Liver (tissue), 8 donors: ENCODE measurements at regions not wholly inside any gene's neighbourhood (a gene's known extent, or its start where the extent isn't known, plus 50 kb on each side); places are given as distances from the start of the nearest gene placed in this dataset.

ENCODE experiments used
- DNase-seq: peaks from one replicate; pipeline ENCODE4 v3.0.0-alpha.2; 2017; ENCODE audit warnings: low spot score
- H3K27ac ChIP-seq, 2 donors: one replicate each; pipeline ENCODE4 v1.7.0; 2013; ENCODE audit warnings: inconsistent platforms in 2 of 2, low read length in 2 of 2, control low read depth in 1 of 2, low read depth in 1 of 2, mild to moderate bottlenecking in 1 of 2
- H3K27me3 ChIP-seq, 4 donors: one replicate each; pipeline versions ENCODE4 v1.6.1 to v1.7.0; 2013; ENCODE audit warnings: low read length in 3 of 4, inconsistent platforms in 1 of 4, mild to moderate bottlenecking in 1 of 4, moderate library complexity in 1 of 4; ENCODE audit not compliant: control insufficient read depth in 4 of 4, insufficient read depth in 4 of 4
- H3K36me3 ChIP-seq, 4 donors: one replicate each; pipeline versions ENCODE4 v1.6.1 to v1.7.0; 2013; ENCODE audit warnings: low read length in 3 of 4, mild to moderate bottlenecking in 3 of 4, low read depth in 1 of 4, moderate library complexity in 1 of 4; ENCODE audit not compliant: control insufficient read depth in 4 of 4, insufficient read depth in 3 of 4
- H3K4me1 ChIP-seq, 4 donors: one replicate each; pipeline versions ENCODE4 v1.6.1 to v1.7.0; 2013; ENCODE audit warnings: low read length in 3 of 4, mild to moderate bottlenecking in 3 of 4, moderate library complexity in 1 of 4; ENCODE audit not compliant: control insufficient read depth in 4 of 4, insufficient read depth in 4 of 4
- H3K4me3 ChIP-seq, 3 donors: one replicate each; pipeline versions ENCODE4 v1.6.1 to v1.7.0; 2013; ENCODE audit warnings: low read length in 3 of 3, control low read depth in 1 of 3, low read depth in 1 of 3, mild to moderate bottlenecking in 1 of 3
- H3K9ac ChIP-seq, 2 donors: one replicate each; pipeline ENCODE4 v1.7.0; 2013; ENCODE audit warnings: low read length in 2 of 2, mild to moderate bottlenecking in 2 of 2, moderate library complexity in 2 of 2, control low read depth in 1 of 2, low read depth in 1 of 2
- H3K9me3 ChIP-seq, 4 donors: one replicate each; pipeline versions ENCODE4 v1.6.1 to v1.7.0; 2013; ENCODE audit warnings: low read length in 3 of 4; ENCODE audit not compliant: control insufficient read depth in 4 of 4
- ATF3 ChIP-seq: IDR thresholded peaks from 2 replicates; pipeline ENCODE4 v1.6.1; 2016; ENCODE audit warnings: antibody characterized with exemption
- EGR1 ChIP-seq, 2 donors: IDR thresholded peaks; 2 replicates each; pipeline ENCODE4 v1.6.1; 2016 to 2018; ENCODE audit warnings: antibody characterized with exemption in 2 of 2, low read depth in 2 of 2
- FOXA1 ChIP-seq: IDR thresholded peaks from 2 replicates; pipeline ENCODE4 v1.6.1; 2016; ENCODE audit warnings: antibody characterized with exemption
- FOXA2 ChIP-seq: IDR thresholded peaks from 2 replicates; pipeline ENCODE4 v1.6.1; 2016; ENCODE audit warnings: antibody characterized with exemption
- GABPA ChIP-seq, 2 donors: IDR thresholded peaks in 1 of 2; conservative IDR thresholded peaks in 1 of 2; 2 replicates each; pipeline ENCODE4 v1.6.1; 2016; ENCODE audit warnings: antibody characterized with exemption in 2 of 2, mild to moderate bottlenecking in 1 of 2, moderate library complexity in 1 of 2
- HNF4A ChIP-seq, 2 donors: conservative IDR thresholded peaks; 2 replicates each; pipeline ENCODE4 v1.6.1; 2016; ENCODE audit warnings: antibody characterized with exemption in 2 of 2, mild to moderate bottlenecking in 2 of 2
- HNF4G ChIP-seq: IDR thresholded peaks from 2 replicates; pipeline ENCODE4 v1.6.1; 2016; ENCODE audit warnings: antibody characterized with exemption
- JUND ChIP-seq, 2 donors: IDR thresholded peaks; 2 replicates each; pipeline ENCODE4 v1.6.1; 2016; ENCODE audit warnings: antibody characterized with exemption in 2 of 2
- NR2F2 ChIP-seq: IDR thresholded peaks from 2 replicates; pipeline ENCODE4 v1.6.1; 2016; ENCODE audit warnings: antibody characterized with exemption
- RAD21 ChIP-seq, 2 donors: IDR thresholded peaks; 2 replicates each; pipeline ENCODE4 v1.6.1; 2016; ENCODE audit warnings: antibody characterized with exemption in 2 of 2, mild to moderate bottlenecking in 2 of 2
- REST ChIP-seq: IDR thresholded peaks from 2 replicates; pipeline ENCODE4 v1.6.1; 2016; ENCODE audit warnings: antibody characterized with exemption, mild to moderate bottlenecking
- RXRA ChIP-seq, 2 donors: IDR thresholded peaks; 2 replicates each; pipeline ENCODE4 v1.6.1; 2017 to 2018; ENCODE audit warnings: antibody characterized with exemption in 2 of 2, mild to moderate bottlenecking in 1 of 2
- SP1 ChIP-seq: IDR thresholded peaks from 2 replicates; pipeline ENCODE4 v1.6.1; 2018; ENCODE audit warnings: antibody characterized with exemption, mild to moderate bottlenecking
- TAF1 ChIP-seq: conservative IDR thresholded peaks from 2 replicates; pipeline ENCODE4 v1.6.1; 2016; ENCODE audit warnings: antibody characterized with exemption, mild to moderate bottlenecking
- YY1 ChIP-seq: IDR thresholded peaks from 2 replicates; pipeline ENCODE4 v1.6.1; 2016; ENCODE audit warnings: antibody characterized with exemption, mild to moderate bottlenecking
- ZBTB33 ChIP-seq: IDR thresholded peaks from 2 replicates; pipeline ENCODE4 v1.6.1; 2016; ENCODE audit warnings: antibody characterized with exemption
- WGBS: extraction: QIAGEN DNeasy Blood & Tissue Kit; methylation state at CpG from one replicate; pipeline ENCODE4 v1.1.7; 2013; 5-methylcytosine and 5-hydroxymethylcytosine counted together
- TF ChIP-seq, protein P1 (sequence below): fragments of 150-350 bp; IDR thresholded peaks from 2 replicates; pipeline ENCODE4 v1.5.1; 2017; ENCODE audit warnings: improper control_type of control experiment, low read depth, low read length; ENCODE audit not compliant: missing input control
- TF ChIP-seq, protein P2 (sequence below): IDR thresholded peaks from 2 replicates; pipeline ENCODE4 v1.6.1; 2016; ENCODE audit warnings: antibody characterized with exemption
- donor health status: healthy.
- donor health status: healthy.
- donor health status: healthy.
- donor health status: healthy.
- donor health status: healthy.

DNA sequence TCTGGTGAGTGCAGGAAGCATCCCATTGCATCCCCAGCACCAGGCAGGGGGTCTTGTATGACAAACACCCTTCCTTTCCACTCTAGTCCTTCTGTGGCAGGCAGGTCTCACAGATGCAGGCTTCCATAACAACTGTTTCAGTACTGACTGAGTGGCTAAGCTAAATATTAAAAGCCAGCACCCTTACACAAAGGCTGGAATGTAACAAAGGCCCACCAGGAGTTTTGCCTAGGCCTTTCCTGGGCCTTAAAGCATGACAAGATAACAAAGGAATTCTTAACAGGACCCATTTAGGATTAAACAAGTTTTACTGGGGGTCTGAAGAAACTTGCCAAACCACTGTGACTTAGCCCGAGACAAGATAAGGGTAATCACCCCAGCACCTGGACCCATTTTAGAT lies 228.9 kb upstream of the RPL38 start:
- Histone ChIP-seq H3K27me3 (peaks cover 0 to 11% (median 1%) of the 10 kb centered on the region in 4 donors), H3K9ac (no peak overlapping the region), H3K9me3 (peaks cover 0 to 3% (median 0%) of the 10 kb centered on the region in 4 donors), H3K4me3 (no peak overlapping the region), H3K27ac (no peak overlapping the region), H3K4me1 (no peaks in the 10 kb centered on the region), H3K36me3 (no peaks in the 10 kb centered on the region)
- no peak for TF ChIP-seq TAF1
- TF ChIP-seq, protein P1, sequence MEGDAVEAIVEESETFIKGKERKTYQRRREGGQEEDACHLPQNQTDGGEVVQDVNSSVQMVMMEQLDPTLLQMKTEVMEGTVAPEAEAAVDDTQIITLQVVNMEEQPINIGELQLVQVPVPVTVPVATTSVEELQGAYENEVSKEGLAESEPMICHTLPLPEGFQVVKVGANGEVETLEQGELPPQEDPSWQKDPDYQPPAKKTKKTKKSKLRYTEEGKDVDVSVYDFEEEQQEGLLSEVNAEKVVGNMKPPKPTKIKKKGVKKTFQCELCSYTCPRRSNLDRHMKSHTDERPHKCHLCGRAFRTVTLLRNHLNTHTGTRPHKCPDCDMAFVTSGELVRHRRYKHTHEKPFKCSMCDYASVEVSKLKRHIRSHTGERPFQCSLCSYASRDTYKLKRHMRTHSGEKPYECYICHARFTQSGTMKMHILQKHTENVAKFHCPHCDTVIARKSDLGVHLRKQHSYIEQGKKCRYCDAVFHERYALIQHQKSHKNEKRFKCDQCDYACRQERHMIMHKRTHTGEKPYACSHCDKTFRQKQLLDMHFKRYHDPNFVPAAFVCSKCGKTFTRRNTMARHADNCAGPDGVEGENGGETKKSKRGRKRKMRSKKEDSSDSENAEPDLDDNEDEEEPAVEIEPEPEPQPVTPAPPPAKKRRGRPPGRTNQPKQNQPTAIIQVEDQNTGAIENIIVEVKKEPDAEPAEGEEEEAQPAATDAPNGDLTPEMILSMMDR, result no peak
- TF ChIP-seq JUND (IDR thresholded peaks at IDR 0.05), result no peak
- TF ChIP-seq FOXA1, result no peak
- TF ChIP-seq FOXA2, result no peak
- TF ChIP-seq HNF4A (conservative IDR thresholded peaks at IDR 0.05), result no peak
- TF ChIP-seq ATF3, result no peak
- TF ChIP-seq, protein P2, sequence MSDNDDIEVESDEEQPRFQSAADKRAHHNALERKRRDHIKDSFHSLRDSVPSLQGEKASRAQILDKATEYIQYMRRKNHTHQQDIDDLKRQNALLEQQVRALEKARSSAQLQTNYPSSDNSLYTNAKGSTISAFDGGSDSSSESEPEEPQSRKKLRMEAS, result no peak
- no peak for TF ChIP-seq EGR1 (IDR thresholded peaks at IDR 0.05; ENCODE audit: low read depth in 2 of 2)
- no peak for TF ChIP-seq RXRA (IDR thresholded peaks at IDR 0.05)
- no peak for TF ChIP-seq ZBTB33
- TF ChIP-seq HNF4G, result no peak
- no peak for TF ChIP-seq GABPA (IDR thresholded peaks at IDR 0.05 in 1 of 2, conservative IDR thresholded peaks at IDR 0.05 in 1 of 2)
- TF ChIP-seq NR2F2, result no peak
- no peak for TF ChIP-seq YY1
- no peak for TF ChIP-seq RAD21 (IDR thresholded peaks at IDR 0.05)
- TF ChIP-seq REST, result no peak
- no peak for TF ChIP-seq SP1
- no peak for DNase-seq
- WGBS, result 94% methylated on average over 1 of the region's 1 CpG

- Histone ChIP-seq H3K9ac (no peak overlapping the region), H3K9me3 (peaks cover 0 to 3% (median 0%) of the 10 kb centered on the region in 4 donors), H3K4me1 (no peaks in the 10 kb centered on the region), H3K4me3 (no peak overlapping the region), H3K36me3 (no peaks in the 10 kb centered on the region), H3K27ac (no peak overlapping the region), H3K27me3 (peaks cover 0 to 3% (median 1%) of the 10 kb centered on the region in 4 donors)
- WGBS, result 94% methylated on average over 1 of the region's 1 CpG
- DNase-seq, result no peak
- TF ChIP-seq SP1, result no peak
- TF ChIP-seq YY1, result no peak
- TF ChIP-seq RXRA (IDR thresholded peaks at IDR 0.05), result no peak
- no peak for TF ChIP-seq JUND (IDR thresholded peaks at IDR 0.05)
- TF ChIP-seq, protein P1, result no peak
- no peak for TF ChIP-seq GABPA (IDR thresholded peaks at IDR 0.05 in 1 of 2, conservative IDR thresholded peaks at IDR 0.05 in 1 of 2)
- TF ChIP-seq NR2F2, result no peak
- TF ChIP-seq, protein P2, result no peak
- TF ChIP-seq ATF3, result no peak
- TF ChIP-seq HNF4A (conservative IDR thresholded peaks at IDR 0.05), result no peak
- TF ChIP-seq EGR1 (IDR thresholded peaks at IDR 0.05; ENCODE audit: low read depth in 2 of 2), result no peak
Observed at GRCh38 chr17:73976147-73976546, 227.3 kb upstream of the RPL38 start.
